ENCODE measurements at regions not wholly inside any gene's neighbourhood (a gene's known extent, or its start where the extent isn't known, plus 50 kb on each side); places are given as distances from the start of the nearest gene placed in this dataset.

- Histone ChIP-seq H2AK5ac (ENCODE audit: low read length, severe bottlenecking) (no peak overlapping the region), H3K79me1 (replicated peaks; ENCODE audit: low read length, poor library complexity, severe bottlenecking) (no peaks in the 10 kb centered on the region), H3K14ac (ENCODE audit: low read length in 2 of 2) (no peak overlapping the region), H4K8ac (ENCODE audit: low read length) (no peak overlapping the region), H3K27ac (ENCODE audit: low read length, poor library complexity, severe bottlenecking) (no peak overlapping the region), H3K23ac (ENCODE audit: low read length in 2 of 2) (no peak overlapping the region), H3K36me3 (ENCODE audit: control insufficient read depth in 1 of 2, insufficient read depth in 2 of 2, low read depth in 1 of 2, low read length in 2 of 2) (no peaks in the 10 kb centered on the region), H3K27me3 (ENCODE audit: control insufficient read depth in 1 of 2, insufficient read depth in 1 of 2, low read length in 2 of 2) (no peaks in the 10 kb centered on the region), H2BK5ac (ENCODE audit: low read depth, low read length, poor library complexity, severe bottlenecking) (no peak overlapping the region), H3K4me3 (ENCODE audit: insufficient read depth in 1 of 2, low read depth in 1 of 2, low read length in 2 of 2) (no peak overlapping the region), H3K4me1 (ENCODE audit: control insufficient read depth, insufficient read depth, low read depth, low read length) (no peaks in the 10 kb centered on the region), H2BK12ac (ENCODE audit: low read length in 2 of 2) (no peak overlapping the region), H3K4me2 (ENCODE audit: low read length, poor library complexity, severe bottlenecking) (no peak overlapping the region), H2BK120ac (ENCODE audit: low read depth, low read length) (no peak overlapping the region), H3K9me3 (ENCODE audit: control insufficient read depth, low read length) (no peaks in the 10 kb centered on the region), H2AFZ (ENCODE audit: low read depth, low read length) (no peak overlapping the region), H2BK15ac (ENCODE audit: low read depth, poor library complexity, severe bottlenecking) (no peak overlapping the region), H4K91ac (ENCODE audit: low read length) (no peak overlapping the region), H3K18ac (ENCODE audit: low read depth in 1 of 2, low read length in 2 of 2) (no peak overlapping the region), H3K4ac (ENCODE audit: low read depth in 1 of 2, low read length in 2 of 2) (no peak overlapping the region), H3K9ac (ENCODE audit: low read length) (no peak overlapping the region)
- DNase-seq = no peak
- WGBS = no CpG with 5 or more reads among the region's 1 CpG
Observed at GRCh38 chr1:87841332-87841731, 512.7 kb downstream of the LMO4 start.

- DNase-seq = no peak
- no peak overlapping the region for H2AK5ac ChIP-seq (ENCODE audit: low read length, severe bottlenecking)
- H3K79me1 ChIP-seq (replicated peaks; ENCODE audit: low read length, poor library complexity, severe bottlenecking) = no peaks in the 10 kb centered on the region
- H4K8ac ChIP-seq (ENCODE audit: low read length) = no peak overlapping the region
- no peak overlapping the region for H2AFZ ChIP-seq (ENCODE audit: low read depth, low read length)
- no peak overlapping the region for H2BK5ac ChIP-seq (ENCODE audit: low read depth, low read length, poor library complexity, severe bottlenecking)
- H3K14ac ChIP-seq (ENCODE audit: low read length in 2 of 2) = no peak overlapping the region
- H3K27ac ChIP-seq (ENCODE audit: low read length, poor library complexity, severe bottlenecking) = no peak overlapping the region
- H2BK12ac ChIP-seq (ENCODE audit: low read length in 2 of 2) = no peak overlapping the region
- no peak overlapping the region for H2BK15ac ChIP-seq (ENCODE audit: low read depth, poor library complexity, severe bottlenecking)
- H3K4me3 ChIP-seq (ENCODE audit: insufficient read depth in 1 of 2, low read depth in 1 of 2, low read length in 2 of 2) = no peak overlapping the region
- no peaks in the 10 kb centered on the region for H3K9me3 ChIP-seq (ENCODE audit: control insufficient read depth, low read length)
- no peaks in the 10 kb centered on the region for H3K4me1 ChIP-seq (ENCODE audit: control insufficient read depth, insufficient read depth, low read depth, low read length)
- no peak overlapping the region for H3K9ac ChIP-seq (ENCODE audit: low read length)
- WGBS = 80% methylated on average over 1 of the region's 1 CpG
- H3K23ac ChIP-seq (ENCODE audit: low read length in 2 of 2) = no peak overlapping the region
- no peak overlapping the region for H4K91ac ChIP-seq (ENCODE audit: low read length)
- H3K4ac ChIP-seq (ENCODE audit: low read depth in 1 of 2, low read length in 2 of 2) = no peak overlapping the region
- no peaks in the 10 kb centered on the region for H3K36me3 ChIP-seq (ENCODE audit: control insufficient read depth in 1 of 2, insufficient read depth in 2 of 2, low read depth in 1 of 2, low read length in 2 of 2)
- H3K18ac ChIP-seq (ENCODE audit: low read depth in 1 of 2, low read length in 2 of 2) = no peak overlapping the region
- H3K4me2 ChIP-seq (ENCODE audit: low read length, poor library complexity, severe bottlenecking) = no peak overlapping the region
- no peaks in the 10 kb centered on the region for H3K27me3 ChIP-seq (ENCODE audit: control insufficient read depth in 1 of 2, insufficient read depth in 1 of 2, low read length in 2 of 2)
- H2BK120ac ChIP-seq (ENCODE audit: low read depth, low read length) = no peak overlapping the region
Observed at GRCh38 chr1:87842156-87842555, 513.5 kb downstream of the LMO4 start.

- Histone ChIP-seq H2BK120ac (ENCODE audit: low read depth, low read length) (no peak overlapping the region), H3K27me3 (ENCODE audit: control insufficient read depth in 1 of 2, insufficient read depth in 1 of 2, low read length in 2 of 2) (no peaks in the 10 kb centered on the region), H3K18ac (ENCODE audit: low read depth in 1 of 2, low read length in 2 of 2) (no peak overlapping the region), H3K9ac (ENCODE audit: low read length) (no peak overlapping the region), H3K23ac (ENCODE audit: low read length in 2 of 2) (no peak overlapping the region), H3K27ac (ENCODE audit: low read length, poor library complexity, severe bottlenecking) (no peak overlapping the region), H2BK5ac (ENCODE audit: low read depth, low read length, poor library complexity, severe bottlenecking) (no peak overlapping the region), H2BK12ac (ENCODE audit: low read length in 2 of 2) (no peak overlapping the region), H3K14ac (ENCODE audit: low read length in 2 of 2) (no peak overlapping the region), H2BK15ac (ENCODE audit: low read depth, poor library complexity, severe bottlenecking) (no peak overlapping the region), H3K4me2 (ENCODE audit: low read length, poor library complexity, severe bottlenecking) (no peak overlapping the region), H3K4me3 (ENCODE audit: insufficient read depth in 1 of 2, low read depth in 1 of 2, low read length in 2 of 2) (no peak overlapping the region), H3K4ac (ENCODE audit: low read depth in 1 of 2, low read length in 2 of 2) (no peak overlapping the region), H3K9me3 (ENCODE audit: control insufficient read depth, low read length) (no peaks in the 10 kb centered on the region), H3K79me1 (replicated peaks; ENCODE audit: low read length, poor library complexity, severe bottlenecking) (no peaks in the 10 kb centered on the region), H4K91ac (ENCODE audit: low read length) (no peak overlapping the region), H3K4me1 (ENCODE audit: control insufficient read depth, insufficient read depth, low read depth, low read length) (no peaks in the 10 kb centered on the region), H2AK5ac (ENCODE audit: low read length, severe bottlenecking) (no peak overlapping the region), H4K8ac (ENCODE audit: low read length) (no peak overlapping the region), H2AFZ (ENCODE audit: low read depth, low read length) (no peak overlapping the region), H3K36me3 (ENCODE audit: control insufficient read depth in 1 of 2, insufficient read depth in 2 of 2, low read depth in 1 of 2, low read length in 2 of 2) (no peaks in the 10 kb centered on the region)
- no peak for DNase-seq
- 91% methylated on average over 1 of the region's 4 CpGs for WGBS
Observed at GRCh38 chr1:87844251-87844650, 515.6 kb downstream of the LMO4 start.

GRCh38 chr1:87851490-87851889, 522.8 kb downstream of the LMO4 start:
- WGBS = 86% methylated on average over 3 of the region's 5 CpGs
- H3K9me3 ChIP-seq (ENCODE audit: control insufficient read depth, low read length) = no peaks in the 10 kb centered on the region
- H2BK120ac ChIP-seq (ENCODE audit: low read depth, low read length) = no peak overlapping the region
- no peak overlapping the region for H4K91ac ChIP-seq (ENCODE audit: low read length)
- no peak overlapping the region for H2BK5ac ChIP-seq (ENCODE audit: low read depth, low read length, poor library complexity, severe bottlenecking)
- H3K18ac ChIP-seq (ENCODE audit: low read depth in 1 of 2, low read length in 2 of 2) = no peak overlapping the region
- no peak overlapping the region for H3K4ac ChIP-seq (ENCODE audit: low read depth in 1 of 2, low read length in 2 of 2)
- no peak overlapping the region for H2AFZ ChIP-seq (ENCODE audit: low read depth, low read length)
- no peak for DNase-seq
- H2BK12ac ChIP-seq (ENCODE audit: low read length in 2 of 2) = no peak overlapping the region
- H2AK5ac ChIP-seq (ENCODE audit: low read length, severe bottlenecking) = no peak overlapping the region
- H3K4me1 ChIP-seq (ENCODE audit: control insufficient read depth, insufficient read depth, low read depth, low read length) = no peaks in the 10 kb centered on the region
- H3K27me3 ChIP-seq (ENCODE audit: control insufficient read depth in 1 of 2, insufficient read depth in 1 of 2, low read length in 2 of 2) = no peaks in the 10 kb centered on the region
- no peak overlapping the region for H3K23ac ChIP-seq (ENCODE audit: low read length in 2 of 2)
- H3K27ac ChIP-seq (ENCODE audit: low read length, poor library complexity, severe bottlenecking) = no peak overlapping the region
- H3K9ac ChIP-seq (ENCODE audit: low read length) = no peak overlapping the region
- no peak overlapping the region for H2BK15ac ChIP-seq (ENCODE audit: low read depth, poor library complexity, severe bottlenecking)
- no peak overlapping the region for H3K4me3 ChIP-seq (ENCODE audit: insufficient read depth in 1 of 2, low read depth in 1 of 2, low read length in 2 of 2)
- H4K8ac ChIP-seq (ENCODE audit: low read length) = no peak overlapping the region
- H3K79me1 ChIP-seq (replicated peaks; ENCODE audit: low read length, poor library complexity, severe bottlenecking) = no peaks in the 10 kb centered on the region
- no peaks in the 10 kb centered on the region for H3K36me3 ChIP-seq (ENCODE audit: control insufficient read depth in 1 of 2, insufficient read depth in 2 of 2, low read depth in 1 of 2, low read length in 2 of 2)
- H3K4me2 ChIP-seq (ENCODE audit: low read length, poor library complexity, severe bottlenecking) = no peak overlapping the region
- H3K14ac ChIP-seq (ENCODE audit: low read length in 2 of 2) = no peak overlapping the region
